Endothelial cell of umbilical vein (primary cell): ENCODE measurements at regions not wholly inside any gene's neighbourhood (a gene's known extent, or its start where the extent isn't known, plus 50 kb on each side); places are given as distances from the start of the nearest gene placed in this dataset.

Experiments
- CTCF ChIP-seq, 2 donors: IDR thresholded peaks; 1 replicate in 1 of 2; 2 replicates in 1 of 2; pipeline ENCODE4 v1.5.1; 2011; ENCODE audit warnings: low read length in 2 of 2, mild to moderate bottlenecking in 2 of 2, moderate library complexity in 2 of 2, control low read depth in 1 of 2, inconsistent platforms in 1 of 2, low read depth in 1 of 2; ENCODE audit not compliant: insufficient read depth in 1 of 2; ENCODE audit errors: extremely low read depth in 1 of 2
- EZH2 ChIP-seq: IDR thresholded peaks from 2 replicates; pipeline ENCODE4 v1.6.1; 2012; ENCODE audit warnings: borderline replicate concordance, low read depth, mild to moderate bottlenecking, moderate library complexity, low read length, inconsistent platforms; ENCODE audit not compliant: severe bottlenecking
- FOS ChIP-seq: IDR thresholded peaks from 2 replicates; pipeline ENCODE4 v1.6.1; 2011; ENCODE audit warnings: mild to moderate bottlenecking, low read length, moderate library complexity, borderline replicate concordance; ENCODE audit not compliant: insufficient read depth
- GATA2 ChIP-seq: IDR thresholded peaks from 2 replicates; pipeline ENCODE4 v1.7.0; 2011; ENCODE audit warnings: low read depth, mild to moderate bottlenecking, moderate library complexity, mixed read lengths, low read length; ENCODE audit not compliant: insufficient read length, insufficient read depth
- JUN ChIP-seq: IDR thresholded peaks from 2 replicates; pipeline ENCODE4 v1.6.1; 2011; ENCODE audit warnings: borderline replicate concordance, low read depth; ENCODE audit not compliant: insufficient read length, insufficient read depth
- MAX ChIP-seq: IDR thresholded peaks from 2 replicates; pipeline ENCODE4 v1.6.1; 2011; ENCODE audit not compliant: insufficient read depth, insufficient read length
- MYC ChIP-seq: IDR thresholded peaks from one replicate; pipeline ENCODE4 v1.6.1; 2011; ENCODE audit warnings: mild to moderate bottlenecking, low read depth, low read length
- POLR2A ChIP-seq: IDR thresholded peaks from 2 replicates; pipeline ENCODE4 v1.6.1; 2012; ENCODE audit warnings: low read depth, mild to moderate bottlenecking, control low read depth, low read length
- POLR2AphosphoS5 ChIP-seq: IDR thresholded peaks from 2 replicates; pipeline ENCODE4 v1.6.1; 2012; ENCODE audit warnings: low read depth, mild to moderate bottlenecking, control low read depth, low read length, moderate library complexity; ENCODE audit not compliant: insufficient read depth

- TF ChIP-seq CTCF (IDR thresholded peaks at IDR 0.05; ENCODE audit: extremely low read depth in 1 of 2, insufficient read depth in 1 of 2, low read depth in 1 of 2, low read length in 2 of 2) (peak in 1 of 2 donors; percentile 13), POLR2A (peak; percentile 66), POLR2AphosphoS5 (peak; percentile 68), EZH2 (no peak), JUN (no peak), MYC (no peak), MAX (peak; percentile 92), FOS (no peak), GATA2 (peak; percentile 81)
Measured at GRCh38 chr1:58898739-58899586, 115.1 kb upstream of the JUN start.
